ENCODE measurements at regions not wholly inside any gene's neighbourhood (a gene's known extent, or its start where the extent isn't known, plus 50 kb on each side); places are given as distances from the start of the nearest gene placed in this dataset.

- POLR2A ChIA-PET (ENCODE audit: unreplicated experiment), result no interaction called here
Observed at GRCh38 chr7:12970626-12971025, 283.2 kb downstream of the ARL4A start.

DNA sequence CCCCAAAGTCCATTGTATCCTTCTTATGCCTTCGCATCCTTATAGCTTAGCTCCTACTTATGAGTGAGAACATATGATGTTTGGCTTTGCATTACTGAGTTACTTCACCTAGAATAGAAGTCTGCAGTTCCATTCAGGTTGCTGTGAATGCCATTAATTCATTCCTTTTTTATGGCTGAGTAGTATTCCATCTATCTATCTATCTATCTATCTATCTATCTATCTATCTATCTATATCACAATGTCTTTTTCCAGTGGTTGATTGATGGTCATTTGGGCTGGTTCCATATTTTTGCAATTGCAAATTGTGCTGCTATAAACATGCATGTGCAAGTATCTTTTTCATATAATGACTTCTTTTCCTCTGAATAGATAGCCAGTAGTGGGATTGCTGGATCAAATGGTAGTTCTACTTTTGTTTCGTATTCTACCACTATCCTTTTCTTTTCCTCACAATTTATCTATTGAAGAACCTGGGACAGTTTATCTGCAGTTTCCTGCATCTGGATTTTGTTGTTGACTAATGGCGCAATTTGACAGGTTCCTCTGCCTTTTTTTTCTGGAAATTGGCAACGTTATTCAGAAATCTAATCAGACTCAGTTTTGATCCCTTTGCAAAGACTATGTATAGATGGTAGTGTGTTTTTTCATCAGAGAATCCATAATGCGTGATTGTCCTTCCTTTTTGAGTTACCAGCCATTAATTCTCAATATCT lies 287.2 kb downstream of the ARL4A start:
- Histone ChIP-seq H4K20me1 (ENCODE audit: insufficient read depth) (no peaks in the 10 kb centered on the region), H3K4me1 (replicated peaks; ENCODE audit: insufficient read depth) (no peaks in the 10 kb centered on the region), H3K27ac (no peak overlapping the region), H3K9me3 (ENCODE audit: insufficient read depth, low read depth) (no peaks in the 10 kb centered on the region), H3F3A (ENCODE audit: insufficient read depth, low read depth) (no peaks in the 10 kb centered on the region; the same call in 1 of the 2 replicates), H3K4me2 (no peak overlapping the region), H3K36me3 (ENCODE audit: low read depth) (no peaks in the 10 kb centered on the region), H2AFZ (no peak overlapping the region), H3K79me2 (ENCODE audit: low read depth) (no peaks in the 10 kb centered on the region), H3K27me3 (ENCODE audit: insufficient read depth, low read depth) (no peaks in the 10 kb centered on the region), H3K9me2 (ENCODE audit: insufficient read depth) (peaks cover 7% of the 10 kb centered on the region), H3K4me3 (no peak overlapping the region)
- BruUV-seq (replicated peaks), result no TSS peak
- POLR2A ChIA-PET (ENCODE audit: unreplicated experiment), result no interaction called here
- intact Hi-C loops (cut with micrococcal nuclease; ENCODE audit: unreplicated experiment), result no loop called here
- DNase-seq, result no peak
- CTCF ChIA-PET, result no interaction called here
- TF ChIP-seq, protein P1, sequence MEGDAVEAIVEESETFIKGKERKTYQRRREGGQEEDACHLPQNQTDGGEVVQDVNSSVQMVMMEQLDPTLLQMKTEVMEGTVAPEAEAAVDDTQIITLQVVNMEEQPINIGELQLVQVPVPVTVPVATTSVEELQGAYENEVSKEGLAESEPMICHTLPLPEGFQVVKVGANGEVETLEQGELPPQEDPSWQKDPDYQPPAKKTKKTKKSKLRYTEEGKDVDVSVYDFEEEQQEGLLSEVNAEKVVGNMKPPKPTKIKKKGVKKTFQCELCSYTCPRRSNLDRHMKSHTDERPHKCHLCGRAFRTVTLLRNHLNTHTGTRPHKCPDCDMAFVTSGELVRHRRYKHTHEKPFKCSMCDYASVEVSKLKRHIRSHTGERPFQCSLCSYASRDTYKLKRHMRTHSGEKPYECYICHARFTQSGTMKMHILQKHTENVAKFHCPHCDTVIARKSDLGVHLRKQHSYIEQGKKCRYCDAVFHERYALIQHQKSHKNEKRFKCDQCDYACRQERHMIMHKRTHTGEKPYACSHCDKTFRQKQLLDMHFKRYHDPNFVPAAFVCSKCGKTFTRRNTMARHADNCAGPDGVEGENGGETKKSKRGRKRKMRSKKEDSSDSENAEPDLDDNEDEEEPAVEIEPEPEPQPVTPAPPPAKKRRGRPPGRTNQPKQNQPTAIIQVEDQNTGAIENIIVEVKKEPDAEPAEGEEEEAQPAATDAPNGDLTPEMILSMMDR (conservative IDR thresholded peaks at IDR 0.05), result no peak
- TF ChIP-seq EZH2 (IDR thresholded peaks at IDR 0.05; ENCODE audit: low read depth), result no peak

More at GRCh38 chr7:12970626-12971025, 283.2 kb downstream of the ARL4A start:
- no peak for DNase-seq
- H3K27me3 ChIP-seq (ENCODE audit: insufficient read depth, low read depth), result no peaks in the 10 kb centered on the region
- no peaks in the 10 kb centered on the region for H3K9me3 ChIP-seq (ENCODE audit: insufficient read depth, low read depth)
- no peaks in the 10 kb centered on the region for H4K20me1 ChIP-seq (ENCODE audit: insufficient read depth)
- H3F3A ChIP-seq (ENCODE audit: insufficient read depth, low read depth), result no peaks in the 10 kb centered on the region
- H2AFZ ChIP-seq, result no peak overlapping the region
- CTCF ChIA-PET, result no interaction called here
- TF ChIP-seq EZH2 (IDR thresholded peaks at IDR 0.05; ENCODE audit: low read depth), result no peak
- TF ChIP-seq, protein P1 (conservative IDR thresholded peaks at IDR 0.05), result no peak
- no peak overlapping the region for H3K4me2 ChIP-seq
- H3K4me3 ChIP-seq, result no peak overlapping the region
- H3K79me2 ChIP-seq (ENCODE audit: low read depth), result no peaks in the 10 kb centered on the region
- no peaks in the 10 kb centered on the region; the same call in none of the 2 replicates for H3K9me2 ChIP-seq (ENCODE audit: insufficient read depth)
- H3K4me1 ChIP-seq (replicated peaks; ENCODE audit: insufficient read depth), result peaks cover 5% of the 10 kb centered on the region; the same call in 1 of the 2 replicates
- no peaks in the 10 kb centered on the region for H3K36me3 ChIP-seq (ENCODE audit: low read depth)
- BruUV-seq (replicated peaks), result no TSS peak
- intact Hi-C loops (cut with micrococcal nuclease; ENCODE audit: unreplicated experiment), result no loop called here
- no peak overlapping the region for H3K27ac ChIP-seq

- peaks cover 7% of the 10 kb centered on the region for H3K9me2 ChIP-seq (ENCODE audit: insufficient read depth)
- H4K20me1 ChIP-seq (ENCODE audit: insufficient read depth), result no peaks in the 10 kb centered on the region
- no peak for DNase-seq
- H3K4me2 ChIP-seq, result no peak overlapping the region
- no peaks in the 10 kb centered on the region for H3K36me3 ChIP-seq (ENCODE audit: low read depth)
- TF ChIP-seq, protein P1 (conservative IDR thresholded peaks at IDR 0.05), result no peak
- TF ChIP-seq EZH2 (IDR thresholded peaks at IDR 0.05; ENCODE audit: low read depth), result no peak
- no TSS peak for BruUV-seq (replicated peaks)
- intact Hi-C loops (cut with micrococcal nuclease; ENCODE audit: unreplicated experiment), result no loop called here
- H3K4me3 ChIP-seq, result no peak overlapping the region
- H3K4me1 ChIP-seq (replicated peaks; ENCODE audit: insufficient read depth), result no peaks in the 10 kb centered on the region
- H3K27ac ChIP-seq, result no peak overlapping the region
- H3K79me2 ChIP-seq (ENCODE audit: low read depth), result no peaks in the 10 kb centered on the region
- POLR2A ChIA-PET (ENCODE audit: unreplicated experiment), result no interaction called here
- CTCF ChIA-PET, result no interaction called here
- no peaks in the 10 kb centered on the region for H3K27me3 ChIP-seq (ENCODE audit: insufficient read depth, low read depth)
- H3K9me3 ChIP-seq (ENCODE audit: insufficient read depth, low read depth), result no peaks in the 10 kb centered on the region
- H3F3A ChIP-seq (ENCODE audit: insufficient read depth, low read depth), result no peaks in the 10 kb centered on the region; the same call in 1 of the 2 replicates
- no peak overlapping the region for H2AFZ ChIP-seq
Observed at GRCh38 chr7:12975412-12975811, 288.0 kb downstream of the ARL4A start.

All from PC-9 (cell line).